HFFc6 (cell line): ENCODE measurements at regions not wholly inside any gene's neighbourhood (a gene's known extent, or its start where the extent isn't known, plus 50 kb on each side); places are given as distances from the start of the nearest gene placed in this dataset.

Source experiments
- DNase-seq: peaks from one replicate; pipeline ENCODE4 v3.0.0-alpha.2; 2018
- H3K27ac Mint-ChIP-seq: 2 replicates; pipeline ENCODE4 v1.8.0; 2020; ENCODE audit warnings: mild to moderate bottlenecking, mixed read lengths
- H3K27me3 Mint-ChIP-seq: 2 replicates; pipeline ENCODE4 v1.8.0; 2021; ENCODE audit warnings: mild to moderate bottlenecking, moderate library complexity, mixed read lengths; ENCODE audit not compliant: insufficient read depth
- H3K36me3 Mint-ChIP-seq: 2 replicates; pipeline ENCODE4 v1.8.0; 2021; ENCODE audit warnings: low read depth, mixed read lengths
- H3K4me1 Mint-ChIP-seq: 2 replicates; pipeline ENCODE4 v1.8.0; 2020; ENCODE audit warnings: low read depth, mixed read lengths
- H3K4me3 Mint-ChIP-seq: 2 replicates; pipeline ENCODE4 v1.8.0; 2020; ENCODE audit warnings: mild to moderate bottlenecking, moderate library complexity, mixed read lengths
- H3K9me3 Mint-ChIP-seq: 2 replicates; pipeline ENCODE4 v1.8.0; 2020; ENCODE audit warnings: mild to moderate bottlenecking, mixed read lengths
- CTCF ChIP-seq: fragments of 200-600 bp; sonication (generic); IDR thresholded peaks from 2 replicates; pipeline ENCODE4 v1.5.0; 2021; ENCODE audit warnings: antibody characterized with exemption, mild to moderate bottlenecking

GRCh38 chr12:34387711-34388635 lies 365.7 kb downstream of the ALG10 start:
- no peak for TF ChIP-seq CTCF
- Mint-ChIP-seq H3K4me3 (no peak overlapping the region), H3K4me1 (no peaks in the 10 kb centered on the region), H3K27ac (no peak overlapping the region), H3K36me3 (no peaks in the 10 kb centered on the region), H3K9me3 (peaks cover 34% of the 10 kb centered on the region), H3K27me3 (peaks cover 2% of the 10 kb centered on the region; the same call in 1 of the 2 replicates)
- DNase-seq = no peak

DNA sequence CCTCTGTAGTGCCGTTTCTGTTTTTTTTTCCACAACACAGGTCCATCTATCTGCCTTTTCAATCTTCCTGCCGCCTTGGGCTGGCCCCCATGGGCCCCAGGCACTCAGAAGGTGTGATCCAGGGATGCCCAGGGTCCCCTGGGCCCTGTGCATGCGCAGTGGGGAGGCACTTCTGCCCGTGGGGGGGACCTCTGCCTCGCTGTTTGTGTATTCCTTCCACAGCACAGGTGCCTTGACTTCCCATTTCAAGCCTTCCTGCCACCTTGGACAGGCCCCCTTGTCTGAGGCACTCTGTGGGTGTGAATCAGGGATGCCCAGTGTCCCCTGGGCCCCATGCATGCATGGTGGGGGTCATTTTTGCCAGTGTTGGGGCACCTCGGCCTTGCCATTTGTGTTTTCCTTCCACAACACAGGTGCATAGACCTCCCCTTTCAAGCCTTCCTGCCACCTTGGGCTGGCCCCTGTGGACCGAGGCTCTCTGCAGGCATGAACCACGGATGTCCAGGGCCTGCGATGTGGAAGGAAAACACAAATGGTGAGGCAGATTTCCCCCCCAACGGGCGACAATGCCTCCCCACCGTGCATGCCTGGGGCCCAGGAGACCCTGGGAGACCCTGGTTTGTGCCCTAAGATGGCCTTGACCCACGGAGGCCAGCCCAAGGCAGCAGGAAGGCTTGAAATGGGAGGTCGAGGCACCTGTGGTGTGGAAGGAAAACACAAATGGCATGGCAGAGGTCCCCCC lies 366.5 kb downstream of the ALG10 start:
- H3K27ac Mint-ChIP-seq = no peak overlapping the region
- peaks cover 2% of the 10 kb centered on the region; the same call in 1 of the 2 replicates for H3K27me3 Mint-ChIP-seq
- no peak overlapping the region for H3K4me3 Mint-ChIP-seq
- no peaks in the 10 kb centered on the region for H3K4me1 Mint-ChIP-seq
- H3K9me3 Mint-ChIP-seq = peaks cover 41% of the 10 kb centered on the region
- DNase-seq = no peak
- no peak for TF ChIP-seq CTCF
- no peaks in the 10 kb centered on the region for H3K36me3 Mint-ChIP-seq

DNA sequence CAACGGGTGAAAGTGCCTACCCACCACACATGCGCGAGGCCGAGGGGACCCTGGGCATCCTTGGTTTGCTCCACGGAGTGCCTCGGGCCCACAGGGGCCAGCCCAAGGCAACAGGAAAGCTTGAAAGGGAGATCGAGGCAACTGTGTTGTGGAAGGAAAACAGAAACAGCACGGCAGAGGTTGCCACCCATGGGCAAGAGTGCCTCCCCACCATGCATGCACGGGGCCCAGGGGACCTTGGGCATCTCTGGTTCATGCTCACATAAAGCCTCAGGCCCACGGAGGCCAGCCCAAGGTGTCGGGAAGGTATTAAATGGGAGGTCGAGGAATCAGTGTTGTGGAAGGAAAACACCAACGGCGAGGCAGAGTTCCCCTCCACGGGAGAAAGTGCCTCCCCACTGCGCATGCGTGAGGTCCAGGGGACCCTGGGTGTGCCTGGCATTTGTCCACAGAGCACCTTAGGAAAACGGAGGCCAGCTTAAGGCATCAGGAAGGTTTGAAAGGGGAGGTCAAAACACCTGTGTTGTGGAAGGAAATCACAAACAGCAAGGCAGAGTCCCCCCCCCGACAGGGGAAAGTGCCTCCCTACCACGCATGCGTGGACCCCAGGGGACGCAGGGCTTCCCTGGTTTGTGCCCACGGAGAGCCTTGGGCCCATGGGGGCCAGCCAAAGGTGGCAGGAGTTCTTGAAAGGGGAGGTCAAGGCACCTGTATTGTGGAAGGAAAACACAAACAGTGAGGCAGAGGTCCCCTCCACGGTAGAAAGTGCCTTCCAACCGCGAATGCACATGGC lies 367.3 kb downstream of the ALG10 start:
- H3K9me3 Mint-ChIP-seq = peaks cover 46% of the 10 kb centered on the region
- no peak overlapping the region for H3K27ac Mint-ChIP-seq
- peaks cover 2% of the 10 kb centered on the region; the same call in 1 of the 2 replicates for H3K27me3 Mint-ChIP-seq
- H3K4me3 Mint-ChIP-seq = no peak overlapping the region
- no peak for TF ChIP-seq CTCF
- DNase-seq = no peak
- no peaks in the 10 kb centered on the region for H3K4me1 Mint-ChIP-seq
- H3K36me3 Mint-ChIP-seq = no peaks in the 10 kb centered on the region

DNA sequence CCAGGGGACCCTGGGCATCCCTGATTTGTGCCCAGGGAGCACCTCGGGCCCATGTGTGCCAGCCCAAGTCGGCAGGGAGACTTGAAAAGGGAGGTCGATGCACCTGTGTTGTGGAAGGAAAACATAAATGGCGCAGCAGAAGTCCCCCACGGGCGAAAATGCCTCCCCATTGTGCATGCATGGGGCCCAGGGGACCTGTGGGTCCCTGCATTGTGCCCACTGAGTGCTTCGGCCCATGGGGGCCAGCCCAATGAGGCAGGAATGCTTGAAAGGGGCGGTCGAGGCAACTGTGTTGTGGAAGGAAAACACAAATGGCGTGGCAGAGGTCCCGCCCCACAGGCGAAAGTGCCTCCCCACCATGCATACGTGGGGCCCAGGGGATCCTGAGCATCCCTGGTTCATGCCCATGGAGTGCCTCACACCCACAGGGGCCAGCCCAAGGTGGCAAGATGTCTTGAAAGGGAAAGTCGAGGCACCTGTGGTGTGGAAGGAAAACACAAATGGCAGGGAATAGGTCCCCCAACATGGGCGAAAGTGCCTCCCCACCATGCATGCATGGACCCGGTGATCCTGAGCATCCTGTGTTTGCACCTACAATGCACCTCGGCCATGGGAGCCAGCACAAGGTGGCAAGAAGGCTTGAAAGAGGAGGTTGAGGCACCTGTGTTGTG lies 368.0 kb downstream of the ALG10 start:
- Mint-ChIP-seq H3K36me3 (no peaks in the 10 kb centered on the region), H3K27me3 (peaks cover 2% of the 10 kb centered on the region; the same call in 1 of the 2 replicates), H3K4me3 (no peak overlapping the region), H3K4me1 (no peaks in the 10 kb centered on the region), H3K9me3 (peaks cover 47% of the 10 kb centered on the region), H3K27ac (no peak overlapping the region)
- no peak for DNase-seq
- no peak for TF ChIP-seq CTCF
